D341Med (cell line): ENCODE measurements at regions not wholly inside any gene's neighbourhood (a gene's known extent, or its start where the extent isn't known, plus 50 kb on each side); places are given as distances from the start of the nearest gene placed in this dataset.
"Not testable (repeated sequence)": the region's sequence is repeated elsewhere in the genome, so short reads cannot be mapped to it uniquely, and the experiment has no call there.

Experiments used
- DNase-seq: peaks from one replicate; pipeline ENCODE4 v3.0.0; 2012; ENCODE audit warnings: low spot score

DNA sequence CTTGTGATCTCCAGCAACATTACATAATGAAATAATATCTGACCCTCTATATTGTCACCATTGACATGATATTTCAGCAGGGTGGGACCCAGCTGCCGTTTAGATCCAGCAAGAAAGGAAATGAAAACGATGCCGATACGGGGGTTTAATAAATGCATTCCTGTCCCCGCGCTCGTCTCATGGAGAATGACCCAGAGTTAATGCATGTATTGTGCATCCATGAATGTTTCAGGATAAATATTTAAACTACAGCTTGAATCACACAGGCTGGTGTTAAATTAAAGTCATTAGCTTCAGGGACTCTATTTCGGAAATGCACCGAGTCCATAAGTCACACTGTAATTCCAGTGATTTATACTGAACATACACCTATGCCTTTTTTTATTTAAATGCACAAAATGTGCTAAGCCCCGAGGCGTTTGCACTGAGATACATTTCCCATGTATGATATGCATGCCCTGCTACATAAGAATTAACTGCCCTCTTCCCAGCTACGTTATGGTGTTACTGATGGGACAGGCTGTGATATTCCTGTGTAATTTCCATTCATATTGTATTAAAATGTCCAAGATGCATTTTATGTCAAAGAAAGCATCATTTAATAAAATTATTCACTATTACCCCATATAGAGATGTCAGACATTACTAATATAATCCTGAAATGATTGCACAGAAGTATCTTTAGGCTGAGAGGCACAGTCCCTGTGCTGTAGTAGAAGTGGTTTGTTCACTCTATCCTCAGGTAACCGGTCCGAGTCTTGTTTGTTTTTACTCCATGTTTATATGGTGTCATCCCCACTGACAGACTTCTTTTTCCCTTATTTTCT is 109.3 kb upstream of the ZNF516 start:
- DNase-seq, result no peak

DNA sequence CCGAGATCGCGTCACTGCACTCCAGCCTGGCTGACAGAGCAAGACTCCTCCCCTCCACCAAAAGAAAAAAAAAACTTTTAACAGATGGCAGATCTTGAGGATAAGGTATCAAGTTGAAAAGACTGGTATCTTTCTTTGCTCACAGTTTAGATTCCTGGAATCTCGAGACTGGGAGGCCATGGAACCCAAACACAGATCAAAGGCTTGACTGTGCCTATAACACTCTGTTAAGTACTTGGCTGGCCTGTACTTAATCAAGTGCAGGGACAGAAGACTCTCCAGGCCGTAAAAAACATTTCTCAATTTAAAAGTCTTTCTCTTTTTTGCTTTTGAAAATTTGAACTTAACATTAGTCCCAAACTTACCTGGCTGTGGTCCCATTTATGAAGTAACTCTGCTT is 107.1 kb upstream of the ZNF516 start:
- DNase-seq, result no peak

DNA sequence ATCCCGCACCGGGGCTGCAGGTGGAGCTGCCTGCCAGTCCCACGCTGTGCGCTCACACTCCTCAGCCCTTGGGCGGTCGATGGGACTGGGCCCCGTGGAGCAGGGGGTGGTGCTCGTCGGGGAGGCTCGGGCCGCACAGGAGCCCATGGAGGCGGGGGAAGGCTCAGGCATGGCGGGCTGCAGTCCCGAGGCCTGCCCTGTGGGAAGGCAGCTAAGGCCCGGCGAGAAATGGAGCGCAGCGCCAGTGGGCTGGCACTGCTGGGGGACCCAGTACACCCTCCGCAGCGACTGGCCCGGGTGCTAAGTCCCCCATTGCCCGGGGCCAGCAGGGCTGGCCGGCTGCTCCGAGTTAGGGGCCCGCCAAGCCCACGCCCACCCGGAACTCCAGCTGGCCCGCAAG is 105.0 kb upstream of the ZNF516 start:
- not testable (repeated sequence) for DNase-seq

DNA sequence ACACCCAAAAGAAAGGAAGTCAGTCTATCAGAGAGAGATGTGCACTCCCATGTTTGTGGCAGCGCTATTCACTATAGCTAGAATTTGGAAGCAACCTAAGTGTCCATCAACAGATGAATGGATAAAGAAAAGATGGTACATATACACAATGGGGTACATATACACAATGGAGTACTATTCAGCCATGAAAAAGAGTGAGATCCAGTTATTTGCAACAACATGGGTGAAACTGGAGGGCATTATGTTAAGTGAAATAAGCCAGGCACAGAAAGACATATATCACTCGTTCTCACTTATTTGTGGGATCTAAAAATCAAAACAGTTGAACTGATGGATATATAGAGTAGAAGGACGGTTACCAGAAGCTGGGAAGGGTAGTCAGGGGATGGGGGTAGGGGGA is 99.9 kb upstream of the ZNF516 start:
- no peak for DNase-seq

DNA sequence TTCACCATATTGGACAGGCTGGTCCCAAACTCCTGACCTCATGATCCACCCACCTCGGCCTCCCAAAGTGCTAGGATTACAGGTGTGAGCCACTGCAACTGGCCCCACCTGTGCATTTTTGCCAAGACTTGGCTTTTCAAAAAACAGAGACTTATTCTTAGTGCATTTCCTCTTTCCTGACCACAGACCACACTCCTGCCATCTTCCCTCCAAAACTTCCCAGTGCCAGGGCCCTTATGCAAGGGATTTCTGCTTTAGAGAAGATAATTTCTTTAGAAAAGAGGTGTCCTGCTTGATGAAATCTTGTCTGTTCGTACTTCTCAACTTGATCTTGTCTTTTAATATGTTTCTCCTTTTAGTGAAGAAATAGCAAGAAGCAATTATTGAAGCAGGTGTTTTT is 98.8 kb upstream of the ZNF516 start:
- no peak for DNase-seq

DNA sequence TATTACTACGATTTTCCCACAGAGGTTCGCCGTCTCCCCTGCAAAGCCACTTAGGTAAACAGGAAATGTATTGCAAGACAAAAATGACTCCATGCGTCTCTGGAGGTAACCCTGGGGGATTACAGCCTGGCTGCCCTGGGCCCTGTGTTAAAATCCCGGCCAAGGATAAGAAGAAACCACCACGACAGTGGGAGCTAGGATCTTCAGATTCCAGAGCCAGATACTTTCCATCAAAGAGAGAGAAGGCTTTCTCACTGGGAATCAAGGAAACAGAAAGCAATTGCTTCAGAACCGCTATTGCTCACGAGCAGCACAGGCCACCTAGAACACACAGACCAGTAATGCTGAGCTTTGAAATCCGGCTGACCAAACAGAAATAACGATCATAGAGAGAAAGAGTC is 97.9 kb upstream of the ZNF516 start:
- no peak for DNase-seq

DNA sequence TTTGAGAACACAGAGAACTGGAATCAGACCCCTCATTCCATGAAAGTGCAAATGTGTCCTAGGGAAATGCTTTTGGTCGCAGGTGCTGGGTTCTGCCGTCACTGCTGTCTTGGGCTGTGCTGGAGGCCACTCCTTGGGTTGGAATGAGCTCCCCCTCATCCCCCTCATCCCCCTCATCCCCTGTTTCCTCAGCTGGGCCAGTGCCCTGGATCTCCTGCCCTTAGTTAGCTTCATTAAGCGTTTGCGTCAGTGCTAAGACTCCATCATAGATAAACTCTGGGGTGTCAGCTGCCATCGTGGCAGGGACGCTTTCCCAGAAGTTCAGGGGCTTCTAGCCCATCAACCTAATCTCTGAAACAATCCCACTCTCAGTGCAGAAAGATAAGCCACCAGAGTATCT is 97.1 kb upstream of the ZNF516 start:
- DNase-seq, result no peak

DNA sequence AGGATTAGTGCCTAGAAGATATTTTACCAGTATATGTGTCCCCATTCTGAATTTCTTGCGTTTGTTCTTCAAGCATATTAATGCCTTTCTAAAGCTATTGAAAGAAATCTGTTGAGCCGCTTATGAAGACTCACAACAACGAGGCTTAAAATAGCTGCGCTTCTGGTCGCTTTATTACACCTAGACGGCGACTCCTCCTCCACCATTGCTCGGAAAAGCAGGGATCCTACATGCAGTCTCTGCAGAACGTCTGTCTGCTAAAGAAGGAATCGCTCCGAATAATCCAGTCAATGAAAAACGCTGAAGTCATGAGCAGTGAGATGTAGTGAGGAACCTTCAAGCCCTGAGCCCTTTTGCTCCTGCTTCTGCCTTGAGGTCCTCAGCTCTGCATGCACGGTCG is 94.8 kb upstream of the ZNF516 start:
- no peak for DNase-seq

DNA sequence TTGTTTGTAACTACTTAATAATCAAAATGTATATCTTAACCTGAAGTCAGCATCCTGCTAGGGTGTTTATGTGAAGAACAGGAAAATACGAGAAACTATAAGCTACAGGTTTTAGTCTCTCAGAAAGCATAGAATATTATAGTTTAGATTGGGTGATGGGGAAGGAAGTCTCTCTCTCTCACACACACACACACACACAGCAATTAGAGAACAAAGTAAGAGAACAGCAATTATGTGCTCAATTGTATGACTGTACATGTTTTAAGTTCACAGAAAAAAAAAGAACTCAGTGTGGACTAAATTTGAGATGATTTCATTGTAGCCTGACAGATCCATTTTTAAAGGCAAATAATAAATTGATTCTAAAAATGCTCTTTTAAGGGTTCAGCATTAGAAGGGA is 94.3 kb upstream of the ZNF516 start:
- DNase-seq, result no peak

DNA sequence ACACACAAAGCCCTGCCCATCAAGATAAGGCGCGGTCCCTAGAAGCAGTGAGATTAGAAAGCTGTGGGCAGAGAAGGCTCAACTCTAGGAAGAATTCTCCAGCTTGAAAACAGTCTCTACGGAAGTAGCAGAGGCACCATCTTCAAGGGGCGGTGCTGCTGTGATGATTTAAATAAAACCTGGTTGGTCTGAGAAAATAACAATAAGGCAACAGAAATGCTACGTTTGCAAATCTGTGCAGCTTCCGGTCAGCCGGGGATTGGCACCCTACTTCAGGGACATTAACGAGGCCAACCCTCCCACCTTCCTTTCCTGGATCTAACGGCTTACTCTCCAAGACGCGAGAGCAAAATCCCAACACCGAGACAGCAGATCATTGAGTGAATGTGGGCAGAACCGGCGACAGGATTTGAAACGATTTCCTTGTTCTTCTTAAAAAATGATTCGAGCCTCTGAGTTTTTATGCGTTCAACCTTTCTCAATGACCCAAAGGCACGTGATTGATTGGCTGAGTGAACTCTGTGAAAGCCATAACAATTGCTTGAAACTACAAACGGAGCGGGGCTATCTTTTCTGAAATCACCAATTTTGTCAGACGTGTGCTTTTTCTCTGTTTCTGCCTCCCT is 93.7 kb upstream of the ZNF516 start:
- no peak for DNase-seq

DNA sequence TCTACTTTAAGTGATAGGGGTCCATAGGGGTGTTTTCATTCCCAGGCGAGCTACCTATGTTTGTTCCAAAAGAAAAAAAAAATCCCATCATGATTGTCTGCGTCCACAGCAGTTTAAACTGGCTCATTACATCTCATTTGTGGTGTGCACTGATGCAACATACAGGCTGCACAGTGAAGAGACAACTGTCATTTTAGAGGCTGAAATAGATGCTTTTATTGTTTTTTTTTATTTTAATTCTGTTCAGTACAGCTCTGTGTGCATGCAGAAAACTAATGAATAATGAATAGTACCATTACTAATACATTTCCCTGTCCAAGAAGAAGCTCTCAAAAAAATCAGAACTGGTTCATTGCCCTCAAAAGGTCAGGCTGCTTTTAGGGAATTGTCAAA is 92.8 kb upstream of the ZNF516 start:
- no peak for DNase-seq

DNA sequence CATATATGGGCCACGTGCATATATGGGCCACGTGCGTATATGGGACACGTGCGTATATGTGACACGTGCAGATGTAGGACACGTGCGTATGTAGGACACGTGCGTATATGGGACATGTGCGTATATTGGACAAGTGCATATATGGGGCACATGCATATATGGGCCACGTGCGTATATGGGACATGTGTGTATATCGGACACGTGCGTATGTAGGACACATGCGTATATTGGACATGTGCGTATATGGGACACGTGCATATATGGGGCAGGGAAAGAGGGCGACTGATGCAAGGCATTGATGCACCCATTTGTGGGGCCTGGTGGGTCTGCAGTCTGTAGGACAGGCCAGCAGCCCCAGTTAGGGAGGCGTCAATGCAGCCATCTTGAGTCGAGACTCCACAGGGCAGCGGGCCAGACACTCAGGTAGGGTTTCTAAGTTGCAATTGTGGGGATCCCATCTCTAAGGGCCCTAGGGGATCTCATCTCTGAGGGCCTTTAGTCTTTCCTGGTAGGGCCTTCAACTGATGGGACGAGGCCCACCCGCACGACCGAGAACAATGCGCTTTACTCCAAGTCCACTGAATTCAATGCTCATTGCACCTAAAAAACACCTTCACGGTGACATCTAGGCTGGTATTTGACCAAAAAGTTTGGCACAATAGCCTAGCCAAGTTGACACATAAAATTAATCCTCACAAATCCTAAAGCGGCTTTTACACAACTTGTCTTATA is 92.3 kb upstream of the ZNF516 start:
- no peak for DNase-seq

DNA sequence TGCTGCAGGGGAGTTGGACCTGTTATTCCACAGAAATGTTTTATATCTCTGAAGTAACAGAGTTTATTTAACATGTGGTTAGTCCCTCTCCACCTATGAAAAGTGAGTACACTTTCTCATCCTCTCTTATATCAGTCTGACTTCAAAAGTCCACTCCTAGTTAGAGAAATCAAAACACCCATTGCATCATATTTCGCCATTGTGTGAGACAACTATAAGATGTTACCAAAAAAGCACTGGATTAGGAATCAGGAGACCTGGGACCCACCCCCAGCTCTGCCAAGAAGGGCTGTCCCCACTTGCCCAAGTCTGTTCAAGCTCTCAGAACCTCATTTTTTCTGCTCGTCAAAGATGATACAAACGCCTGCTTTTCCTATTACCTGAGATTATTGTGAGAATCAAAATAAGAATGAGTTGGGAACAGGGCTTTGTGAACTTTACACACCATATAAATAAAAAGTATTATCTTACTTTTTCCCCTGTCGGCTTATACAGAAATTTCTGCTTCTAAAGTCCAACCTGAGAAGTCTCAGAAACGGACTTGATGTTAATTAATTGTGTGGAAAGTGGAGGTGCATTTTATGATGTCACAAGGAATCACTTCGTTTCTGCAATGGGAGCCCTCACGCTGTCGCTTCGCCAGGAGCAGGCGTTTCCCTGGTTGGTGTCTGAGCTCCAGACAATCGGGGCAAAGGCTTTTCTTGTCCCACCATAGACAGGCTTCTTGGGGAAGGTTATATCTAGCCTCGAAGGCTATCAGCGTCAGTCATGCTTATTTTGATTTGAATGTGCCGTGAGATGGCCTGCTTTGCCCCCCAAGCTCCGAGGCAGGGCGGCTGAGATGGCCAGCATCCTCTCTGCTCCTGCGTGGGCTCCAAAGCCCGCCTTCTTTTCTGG is 89.6 kb upstream of the ZNF516 start:
- DNase-seq, result no peak

DNA sequence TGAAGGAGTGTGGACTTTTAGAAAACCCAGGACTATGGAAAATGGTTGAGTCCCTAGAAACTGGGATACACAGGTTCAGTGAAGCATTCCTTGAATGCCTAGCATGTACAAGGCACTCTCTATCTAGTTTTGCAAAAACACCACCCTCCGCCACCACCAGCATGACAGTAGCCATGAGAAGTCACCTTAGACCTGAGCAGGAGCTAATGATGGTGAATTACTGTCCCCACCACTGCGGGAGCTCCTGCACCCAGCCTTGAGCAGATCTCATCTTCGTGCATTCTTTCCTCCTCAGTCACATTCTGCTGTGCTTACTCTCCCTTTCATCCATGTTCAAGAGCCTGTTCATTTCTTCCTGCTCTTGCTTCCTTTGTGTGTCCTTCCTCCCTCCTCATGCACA is 86.2 kb upstream of the ZNF516 start:
- DNase-seq, result no peak

DNA sequence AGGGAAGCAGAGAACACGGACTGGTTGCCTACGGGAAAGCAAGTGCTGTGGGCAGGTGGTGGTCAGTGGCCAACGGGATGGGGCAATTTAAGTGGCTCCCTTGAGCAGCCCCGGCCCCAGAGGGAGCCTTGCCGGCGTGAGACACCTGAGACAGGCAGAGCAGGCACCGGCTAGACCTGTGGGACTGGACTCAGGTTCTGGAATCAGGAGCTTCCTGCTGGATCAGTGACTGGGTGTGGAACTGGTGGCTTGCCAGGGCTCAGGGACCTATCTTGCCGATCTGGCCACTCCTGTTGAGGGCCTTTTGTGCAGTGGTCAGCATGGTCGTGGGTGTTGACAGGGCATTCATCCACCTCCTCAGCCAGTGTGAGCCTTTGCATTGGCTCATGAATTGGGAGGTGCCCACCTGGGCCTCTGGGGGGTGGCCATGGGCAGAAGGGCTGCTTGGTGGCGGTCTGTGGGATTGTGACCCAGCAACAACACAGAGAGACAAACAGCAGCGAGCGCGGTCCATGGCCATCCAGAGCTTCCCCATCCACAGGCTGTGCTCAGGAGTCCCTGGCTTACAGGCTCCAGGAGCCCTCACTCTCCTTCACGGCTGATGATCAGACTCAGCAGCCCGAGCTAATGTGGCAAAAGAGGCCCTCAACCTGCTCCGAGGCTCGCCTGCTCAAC is 85.4 kb upstream of the ZNF516 start:
- DNase-seq, result no peak

DNA sequence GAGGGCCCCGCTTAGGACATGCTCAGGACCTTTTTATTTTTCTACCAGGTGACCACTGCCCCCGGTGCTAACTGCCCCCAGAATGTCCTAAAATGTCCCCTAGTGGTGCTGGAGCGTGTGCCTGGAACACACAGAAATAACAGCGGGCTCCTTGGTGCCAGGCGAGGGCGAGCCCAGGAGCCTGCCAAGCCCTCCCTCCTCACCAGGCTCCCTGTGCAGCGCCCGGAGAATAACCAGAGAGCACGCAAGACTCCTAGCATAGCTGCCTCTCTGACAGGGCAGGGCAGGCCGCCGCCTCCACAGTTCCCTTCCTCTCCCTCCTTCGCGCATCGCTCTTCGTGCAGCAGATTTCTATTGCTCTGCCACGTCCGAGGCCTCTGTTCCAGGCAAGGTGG is 84.3 kb upstream of the ZNF516 start:
- DNase-seq, result no peak

DNA sequence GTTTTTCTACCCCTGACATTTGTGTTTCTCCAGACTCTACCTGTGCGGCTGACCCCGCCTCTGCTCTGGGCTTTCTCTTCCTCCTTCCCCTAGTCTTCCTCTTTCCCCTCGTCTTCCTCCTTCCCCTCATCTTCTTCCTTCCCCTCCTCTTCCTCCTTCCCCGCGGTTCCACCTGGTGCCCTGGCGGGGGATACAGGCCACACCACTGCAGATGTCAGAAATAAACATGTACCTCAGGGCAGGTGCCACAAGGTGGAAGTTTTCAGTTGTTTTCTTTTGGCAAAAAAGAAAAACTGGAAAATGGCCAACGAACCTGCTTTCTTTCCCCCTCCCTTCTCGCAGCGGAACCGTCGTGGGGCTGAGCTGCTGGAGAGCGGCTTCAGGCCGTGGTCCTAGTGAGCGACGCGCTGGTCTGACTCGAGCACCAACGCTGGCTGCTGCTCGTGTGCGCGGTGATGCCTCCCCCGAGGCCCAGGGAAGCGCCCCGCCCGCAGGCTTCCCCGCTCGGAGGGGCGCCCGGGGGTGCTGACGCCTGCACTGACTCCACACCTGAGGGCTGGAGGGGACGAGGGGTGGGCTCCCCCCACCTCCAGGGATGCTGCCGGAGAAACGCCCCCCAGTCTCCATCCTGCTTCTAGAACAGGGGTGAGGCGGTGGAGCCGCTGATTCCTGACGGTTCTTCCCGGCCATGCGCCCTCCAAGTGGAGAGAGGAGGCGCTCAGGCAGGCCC is 83.7 kb upstream of the ZNF516 start:
- DNase-seq, result no peak

DNA sequence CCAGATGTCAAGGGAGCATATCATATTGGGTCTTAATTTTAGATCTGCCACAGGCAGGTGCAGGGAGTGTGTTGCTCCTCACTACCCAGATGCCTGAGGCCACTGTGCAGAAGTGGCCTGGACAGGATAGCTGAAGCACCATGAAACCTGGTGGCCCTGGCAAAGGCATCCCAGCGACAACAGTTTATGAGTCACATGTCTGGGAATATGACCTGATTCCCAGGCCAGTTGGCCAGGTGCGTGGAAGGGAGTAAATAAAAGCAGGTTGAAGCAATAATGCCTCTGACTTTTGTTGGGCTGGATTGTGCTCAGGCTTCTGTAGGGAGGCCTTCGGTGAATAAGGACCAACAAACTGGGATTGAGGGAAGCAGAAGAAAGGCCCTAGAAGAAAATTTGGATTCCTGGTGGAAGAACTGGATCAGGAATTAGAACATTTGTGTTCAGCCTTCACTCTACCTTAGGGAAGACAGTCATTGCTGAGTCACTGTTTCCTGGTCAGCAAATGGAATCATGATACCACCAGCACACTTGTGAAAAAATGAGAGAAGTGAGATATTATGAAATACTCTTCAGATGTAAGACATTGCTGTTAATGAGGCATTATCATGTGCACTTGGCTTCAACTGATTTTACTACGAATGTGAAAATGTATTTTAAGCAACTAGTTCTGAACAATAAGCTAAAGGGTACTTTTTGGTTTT is 78.4 kb upstream of the ZNF516 start:
- DNase-seq, result no peak

DNA sequence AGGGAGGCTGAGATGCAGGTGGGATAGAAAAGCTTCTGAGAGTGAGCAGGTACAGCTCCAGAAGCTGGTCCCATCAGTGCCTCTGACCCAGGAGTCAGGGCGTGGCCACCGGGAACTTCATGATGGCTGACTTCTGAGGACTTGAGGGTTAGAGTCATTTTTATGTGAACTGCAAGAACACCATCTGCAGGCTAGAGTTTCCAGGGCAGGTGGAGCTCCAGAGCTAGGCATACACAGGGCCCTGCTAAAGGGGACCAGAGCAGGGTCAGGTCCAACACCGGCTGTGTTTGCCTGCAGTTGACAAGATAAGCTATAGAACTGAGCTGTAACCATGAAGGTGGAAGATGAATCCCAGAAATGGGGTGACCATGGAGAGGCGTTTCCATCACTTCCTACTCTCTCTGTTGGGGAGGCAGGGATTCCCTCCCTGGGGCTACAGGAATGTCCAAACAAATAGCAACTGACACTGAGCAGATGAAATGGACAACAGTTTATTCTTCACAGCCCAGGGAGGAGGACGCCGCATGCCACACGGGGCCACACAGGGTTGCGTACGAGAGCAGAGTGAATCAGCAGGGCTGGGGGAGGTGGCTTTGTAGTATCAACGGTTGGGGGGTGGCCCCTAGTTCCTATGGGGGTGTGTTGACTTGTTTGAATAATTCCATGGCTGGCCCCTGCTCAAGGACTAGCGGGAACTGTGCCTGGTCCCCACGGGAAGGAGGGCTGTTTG is 77.6 kb upstream of the ZNF516 start:
- DNase-seq, result no peak

DNA sequence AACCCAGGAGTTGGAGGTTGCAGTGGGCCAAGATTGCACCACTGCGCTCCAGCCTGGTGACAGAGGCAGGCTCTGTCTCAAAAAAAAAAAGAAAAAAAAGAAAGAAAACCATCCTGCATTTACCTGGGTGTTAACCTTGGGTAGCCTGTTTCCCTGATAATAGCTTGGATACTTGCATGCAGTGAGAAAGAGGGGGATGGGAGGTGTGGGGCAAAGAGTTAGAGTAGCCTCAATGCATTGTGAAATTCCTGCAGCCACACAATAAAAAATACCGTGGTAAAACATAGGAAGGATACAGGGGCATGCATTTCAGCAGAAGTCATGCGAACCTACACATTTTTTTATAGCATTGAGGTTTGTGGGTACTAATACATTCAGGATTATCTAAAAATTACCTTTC is 76.6 kb upstream of the ZNF516 start:
- DNase-seq, result no peak
